ENCODE measurements at regions not wholly inside any gene's neighbourhood (a gene's known extent, or its start where the extent isn't known, plus 50 kb on each side); places are given as distances from the start of the nearest gene placed in this dataset.

- no peak for TF ChIP-seq CTCF (IDR thresholded peaks at IDR 0.05; ENCODE audit: low read length)
- TF ChIP-seq EZH2phosphoT487 (IDR thresholded peaks at IDR 0.05; ENCODE audit: low read length): no peak
These were observed 2304.9 kb downstream of the PCDH9 start for GRCh38 chr13:64925284-64925683.

All from MM.1S (cell line).